ENCODE measurements at regions not wholly inside any gene's neighbourhood (a gene's known extent, or its start where the extent isn't known, plus 50 kb on each side); places are given as distances from the start of the nearest gene placed in this dataset.

DNA sequence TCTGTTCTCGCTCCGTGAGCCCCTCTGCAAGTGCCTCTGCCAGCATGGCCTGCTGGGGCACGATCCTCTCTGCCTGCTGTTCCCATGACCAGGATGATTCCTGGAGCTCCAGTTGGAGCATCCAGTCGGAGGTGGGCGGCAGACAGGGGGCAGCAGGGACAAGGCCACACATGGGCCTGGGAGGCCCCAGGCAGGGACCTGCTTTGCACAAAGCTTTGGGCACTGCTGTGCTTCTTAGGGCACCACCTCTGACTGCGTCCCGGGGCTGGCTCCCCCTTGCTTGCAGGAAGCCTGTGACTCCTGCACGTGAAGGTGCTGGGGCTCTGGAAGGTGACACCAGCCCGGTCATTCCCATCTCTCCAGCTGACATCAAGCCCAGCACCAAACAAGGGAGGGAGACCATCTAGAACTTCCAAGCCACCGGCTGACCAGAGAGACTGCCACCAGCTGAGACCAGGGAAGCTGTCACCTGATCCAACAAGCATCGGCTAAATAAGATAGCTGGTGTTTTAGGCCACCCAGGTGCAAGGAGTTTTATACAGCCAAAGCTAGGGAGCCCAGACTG is 174.8 kb upstream of the FOXD4L5 start:
- no peak for TF ChIP-seq POLR2A (IDR thresholded peaks at IDR 0.05)
- TF ChIP-seq, protein P1, sequence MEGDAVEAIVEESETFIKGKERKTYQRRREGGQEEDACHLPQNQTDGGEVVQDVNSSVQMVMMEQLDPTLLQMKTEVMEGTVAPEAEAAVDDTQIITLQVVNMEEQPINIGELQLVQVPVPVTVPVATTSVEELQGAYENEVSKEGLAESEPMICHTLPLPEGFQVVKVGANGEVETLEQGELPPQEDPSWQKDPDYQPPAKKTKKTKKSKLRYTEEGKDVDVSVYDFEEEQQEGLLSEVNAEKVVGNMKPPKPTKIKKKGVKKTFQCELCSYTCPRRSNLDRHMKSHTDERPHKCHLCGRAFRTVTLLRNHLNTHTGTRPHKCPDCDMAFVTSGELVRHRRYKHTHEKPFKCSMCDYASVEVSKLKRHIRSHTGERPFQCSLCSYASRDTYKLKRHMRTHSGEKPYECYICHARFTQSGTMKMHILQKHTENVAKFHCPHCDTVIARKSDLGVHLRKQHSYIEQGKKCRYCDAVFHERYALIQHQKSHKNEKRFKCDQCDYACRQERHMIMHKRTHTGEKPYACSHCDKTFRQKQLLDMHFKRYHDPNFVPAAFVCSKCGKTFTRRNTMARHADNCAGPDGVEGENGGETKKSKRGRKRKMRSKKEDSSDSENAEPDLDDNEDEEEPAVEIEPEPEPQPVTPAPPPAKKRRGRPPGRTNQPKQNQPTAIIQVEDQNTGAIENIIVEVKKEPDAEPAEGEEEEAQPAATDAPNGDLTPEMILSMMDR (IDR thresholded peaks at IDR 0.05 in 4 of 5, conservative IDR thresholded peaks at IDR 0.05 in 1 of 5): no peak

Measured in gastrocnemius medialis (tissue), 4 donors.